ENCODE measurements at regions not wholly inside any gene's neighbourhood (a gene's known extent, or its start where the extent isn't known, plus 50 kb on each side); places are given as distances from the start of the nearest gene placed in this dataset.

GRCh38 chr10:4522296-4523000, 303.6 kb upstream of the AKR1E2 start:
- DNase-seq, result no peak

GRCh38 chr10:4519658-4520402, 306.2 kb upstream of the AKR1E2 start:
- DNase-seq, result no peak

GRCh38 chr10:4517746-4518145, 308.3 kb upstream of the AKR1E2 start:
- no peak for DNase-seq

GRCh38 chr10:4515721-4516120, 310.3 kb upstream of the AKR1E2 start:
- DNase-seq, result no peak

GRCh38 chr10:4514445-4515108, 311.4 kb upstream of the AKR1E2 start:
- DNase-seq, result no peak

GRCh38 chr10:4512671-4513240, 313.3 kb upstream of the AKR1E2 start:
- no peak for DNase-seq

GRCh38 chr10:4512196-4512595, 313.8 kb upstream of the AKR1E2 start:
- no peak for DNase-seq

GRCh38 chr10:4511509-4511908, 314.5 kb upstream of the AKR1E2 start:
- DNase-seq, result no peak

GRCh38 chr10:4509405-4509804, 316.6 kb upstream of the AKR1E2 start:
- no peak for DNase-seq

- DNase-seq, result no peak
Observed at GRCh38 chr10:4506095-4506494, 319.9 kb upstream of the AKR1E2 start.

- DNase-seq, result no peak
Observed at GRCh38 chr10:4504550-4504949, 321.5 kb upstream of the AKR1E2 start.

GRCh38 chr10:4503076-4503475, 322.9 kb upstream of the AKR1E2 start:
- no peak for DNase-seq

GRCh38 chr10:4501306-4501705, 324.7 kb upstream of the AKR1E2 start:
- no peak for DNase-seq

GRCh38 chr10:4498711-4499251, 327.2 kb upstream of the AKR1E2 start:
- DNase-seq, result no peak

- no peak for DNase-seq
Observed at GRCh38 chr10:4494551-4494950, 331.5 kb upstream of the AKR1E2 start.

GRCh38 chr10:4492202-4492601, 333.8 kb upstream of the AKR1E2 start:
- DNase-seq, result no peak

- no peak for DNase-seq
Observed at GRCh38 chr10:4488904-4489303, 337.1 kb upstream of the AKR1E2 start.

GRCh38 chr10:4485636-4486035, 340.4 kb upstream of the AKR1E2 start:
- no peak for DNase-seq

GRCh38 chr10:4483811-4484210, 342.2 kb upstream of the AKR1E2 start:
- DNase-seq, result no peak

GRCh38 chr10:4482659-4483058, 343.3 kb upstream of the AKR1E2 start:
- DNase-seq, result no peak

GRCh38 chr10:4481192-4481591, 344.8 kb upstream of the AKR1E2 start:
- DNase-seq, result no peak

- DNase-seq, result no peak
Observed at GRCh38 chr10:4479342-4479741, 346.7 kb upstream of the AKR1E2 start.

GRCh38 chr10:4477664-4478063, 348.3 kb upstream of the AKR1E2 start:
- no peak for DNase-seq

All from SIG-M5 (cell line).